ENCODE measurements at regions not wholly inside any gene's neighbourhood (a gene's known extent, or its start where the extent isn't known, plus 50 kb on each side); places are given as distances from the start of the nearest gene placed in this dataset.

DNA sequence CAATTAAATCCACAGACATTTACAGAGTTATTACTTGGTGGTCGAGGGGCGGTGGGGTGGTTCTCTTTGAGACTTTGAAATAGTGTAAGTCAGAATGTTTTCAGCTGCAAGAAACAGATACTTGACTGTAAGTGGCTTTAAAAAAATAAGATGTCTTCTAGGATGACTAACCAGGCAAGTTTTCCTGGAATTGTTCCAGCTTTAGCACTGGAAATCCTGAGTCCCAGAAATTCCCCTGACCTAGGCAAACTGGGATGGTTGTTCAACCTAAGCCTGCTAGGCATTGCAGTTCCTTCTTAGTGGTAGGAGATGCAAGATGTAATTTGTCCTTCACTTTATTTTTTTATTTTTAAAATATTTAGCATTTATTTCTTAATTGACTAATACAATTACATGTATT, 169.5 kb upstream of the POC5 start:
- TF ChIP-seq EZH2phosphoT487 (IDR thresholded peaks at IDR 0.05; ENCODE audit: low read length) (no peak), EZH2 (optimal IDR thresholded peaks at IDR 0.05; ENCODE audit: low read depth, low read length) (no peak)
- TF ChIP-seq, protein P1, sequence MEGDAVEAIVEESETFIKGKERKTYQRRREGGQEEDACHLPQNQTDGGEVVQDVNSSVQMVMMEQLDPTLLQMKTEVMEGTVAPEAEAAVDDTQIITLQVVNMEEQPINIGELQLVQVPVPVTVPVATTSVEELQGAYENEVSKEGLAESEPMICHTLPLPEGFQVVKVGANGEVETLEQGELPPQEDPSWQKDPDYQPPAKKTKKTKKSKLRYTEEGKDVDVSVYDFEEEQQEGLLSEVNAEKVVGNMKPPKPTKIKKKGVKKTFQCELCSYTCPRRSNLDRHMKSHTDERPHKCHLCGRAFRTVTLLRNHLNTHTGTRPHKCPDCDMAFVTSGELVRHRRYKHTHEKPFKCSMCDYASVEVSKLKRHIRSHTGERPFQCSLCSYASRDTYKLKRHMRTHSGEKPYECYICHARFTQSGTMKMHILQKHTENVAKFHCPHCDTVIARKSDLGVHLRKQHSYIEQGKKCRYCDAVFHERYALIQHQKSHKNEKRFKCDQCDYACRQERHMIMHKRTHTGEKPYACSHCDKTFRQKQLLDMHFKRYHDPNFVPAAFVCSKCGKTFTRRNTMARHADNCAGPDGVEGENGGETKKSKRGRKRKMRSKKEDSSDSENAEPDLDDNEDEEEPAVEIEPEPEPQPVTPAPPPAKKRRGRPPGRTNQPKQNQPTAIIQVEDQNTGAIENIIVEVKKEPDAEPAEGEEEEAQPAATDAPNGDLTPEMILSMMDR (IDR thresholded peaks at IDR 0.05; ENCODE audit: low read length) = no peak
- Histone ChIP-seq H3K4me1 (ENCODE audit: low read length) (peaks cover 14% of the 10 kb centered on the region), H3K27me3 (replicated peaks; ENCODE audit: insufficient read depth, low read length) (no peaks in the 10 kb centered on the region), H3K9ac (ENCODE audit: low read length) (no peak overlapping the region), H3K27ac (ENCODE audit: low read length) (no peak overlapping the region), H2AFZ (ENCODE audit: low read length) (peak overlapping the region; percentile 18; the same call in 1 of the 2 replicates), H3K9me2 (replicated peaks; ENCODE audit: insufficient read depth, low read length) (no peaks in the 10 kb centered on the region), H3K4me3 (ENCODE audit: low read length) (no peak overlapping the region), H3K36me3 (replicated peaks; ENCODE audit: insufficient read depth, low read length) (no peaks in the 10 kb centered on the region), H3K4me2 (ENCODE audit: low read depth, low read length) (no peak overlapping the region), H3K79me2 (ENCODE audit: low read length) (no peaks in the 10 kb centered on the region), H3K9me3 (replicated peaks; ENCODE audit: insufficient read depth, low read length) (no peaks in the 10 kb centered on the region), H3F3A (ENCODE audit: insufficient read depth, low read length) (no peaks in the 10 kb centered on the region), H4K20me1 (ENCODE audit: insufficient read depth, low read length) (no peaks in the 10 kb centered on the region)
- DNase-seq = no peak

DNA sequence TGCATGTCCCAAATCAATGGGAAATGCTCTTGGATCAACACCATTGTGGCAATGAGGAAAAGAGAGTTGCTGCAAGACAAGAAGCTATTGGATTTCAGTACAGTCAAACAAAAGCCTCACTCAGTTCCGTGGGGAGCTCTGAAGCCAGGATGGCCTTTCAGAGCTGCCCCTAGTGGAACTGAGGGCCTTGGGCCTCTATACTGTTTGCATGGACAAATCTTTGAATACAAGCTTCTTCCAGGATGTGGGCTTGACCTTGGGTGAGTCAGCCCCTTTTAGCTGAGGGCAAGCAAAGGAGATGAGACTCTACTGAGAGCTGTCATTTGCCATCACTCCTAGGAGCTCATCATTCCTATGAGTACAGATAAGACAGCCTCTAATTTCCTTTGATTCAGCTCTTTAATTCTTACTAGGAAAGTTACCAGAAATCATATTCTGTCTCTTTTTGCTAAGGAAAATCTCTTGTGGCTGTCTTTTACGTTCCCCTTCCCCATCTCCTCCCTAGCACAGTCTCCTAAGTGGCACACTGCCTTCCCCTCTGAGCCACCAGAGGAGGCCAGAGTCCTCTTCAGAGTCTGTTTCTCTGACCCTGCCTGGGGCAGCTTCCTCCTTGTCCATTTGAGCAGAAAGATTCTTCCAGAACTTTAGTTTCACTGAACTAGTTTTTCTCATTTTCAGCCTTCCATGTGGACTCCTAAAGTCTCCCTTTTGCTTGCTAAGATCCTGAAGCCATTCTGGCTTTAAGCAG, 168.8 kb upstream of the POC5 start:
- Histone ChIP-seq H3K36me3 (replicated peaks; ENCODE audit: insufficient read depth, low read length) (no peaks in the 10 kb centered on the region), H3K9me2 (replicated peaks; ENCODE audit: insufficient read depth, low read length) (no peaks in the 10 kb centered on the region), H3K9me3 (replicated peaks; ENCODE audit: insufficient read depth, low read length) (no peaks in the 10 kb centered on the region), H3K4me1 (ENCODE audit: low read length) (peaks cover 14% of the 10 kb centered on the region), H3K9ac (ENCODE audit: low read length) (no peak overlapping the region), H2AFZ (ENCODE audit: low read length) (peak overlapping the region; percentile 18; the same call in 1 of the 2 replicates), H3K27me3 (replicated peaks; ENCODE audit: insufficient read depth, low read length) (no peaks in the 10 kb centered on the region), H3F3A (ENCODE audit: insufficient read depth, low read length) (no peaks in the 10 kb centered on the region), H3K27ac (ENCODE audit: low read length) (no peak overlapping the region), H3K4me3 (ENCODE audit: low read length) (no peak overlapping the region), H4K20me1 (ENCODE audit: insufficient read depth, low read length) (no peaks in the 10 kb centered on the region), H3K79me2 (ENCODE audit: low read length) (no peaks in the 10 kb centered on the region), H3K4me2 (ENCODE audit: low read depth, low read length) (no peak overlapping the region)
- TF ChIP-seq EZH2phosphoT487 (IDR thresholded peaks at IDR 0.05; ENCODE audit: low read length) = no peak
- TF ChIP-seq, protein P1 (IDR thresholded peaks at IDR 0.05; ENCODE audit: low read length) = peak; percentile 60
- DNase-seq = no peak

DNA sequence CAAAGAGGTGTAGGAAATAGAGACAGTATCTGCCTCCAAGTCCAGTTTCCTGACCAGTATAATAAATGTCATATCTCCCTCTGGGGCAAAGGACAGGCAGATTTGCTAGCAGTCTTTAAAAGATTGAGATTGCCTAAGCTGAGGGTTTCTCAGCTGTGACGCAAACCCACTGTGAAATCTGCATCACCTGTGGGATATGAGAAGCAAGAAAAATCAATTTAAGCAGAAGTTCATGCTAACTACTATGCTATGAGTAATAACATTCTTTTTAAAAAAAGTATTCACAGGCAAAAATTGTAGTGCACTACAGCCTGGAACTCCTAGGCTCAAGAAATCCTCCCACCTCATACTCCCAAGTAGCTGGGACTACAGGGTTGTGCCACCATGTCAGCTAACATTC, 168.1 kb upstream of the POC5 start:
- H3K4me3 ChIP-seq (ENCODE audit: low read length) = no peak overlapping the region
- H2AFZ ChIP-seq (ENCODE audit: low read length) = no peak overlapping the region
- no peak overlapping the region for H3K27ac ChIP-seq (ENCODE audit: low read length)
- H4K20me1 ChIP-seq (ENCODE audit: insufficient read depth, low read length) = no peaks in the 10 kb centered on the region
- H3K4me1 ChIP-seq (ENCODE audit: low read length) = peaks cover 8% of the 10 kb centered on the region
- no peak overlapping the region for H3K9ac ChIP-seq (ENCODE audit: low read length)
- H3K4me2 ChIP-seq (ENCODE audit: low read depth, low read length) = no peak overlapping the region
- no peaks in the 10 kb centered on the region for H3F3A ChIP-seq (ENCODE audit: insufficient read depth, low read length)
- DNase-seq = no peak
- H3K9me3 ChIP-seq (replicated peaks; ENCODE audit: insufficient read depth, low read length) = no peaks in the 10 kb centered on the region
- no peaks in the 10 kb centered on the region for H3K9me2 ChIP-seq (replicated peaks; ENCODE audit: insufficient read depth, low read length)
- TF ChIP-seq EZH2phosphoT487 (IDR thresholded peaks at IDR 0.05; ENCODE audit: low read length) (no peak), EZH2 (optimal IDR thresholded peaks at IDR 0.05; ENCODE audit: low read depth, low read length) (no peak)
- TF ChIP-seq, protein P1 (IDR thresholded peaks at IDR 0.05; ENCODE audit: low read length) = no peak
- H3K79me2 ChIP-seq (ENCODE audit: low read length) = no peaks in the 10 kb centered on the region
- no peaks in the 10 kb centered on the region for H3K36me3 ChIP-seq (replicated peaks; ENCODE audit: insufficient read depth, low read length)
- no peaks in the 10 kb centered on the region for H3K27me3 ChIP-seq (replicated peaks; ENCODE audit: insufficient read depth, low read length)
